ENCODE measurements at regions not wholly inside any gene's neighbourhood (a gene's known extent, or its start where the extent isn't known, plus 50 kb on each side); places are given as distances from the start of the nearest gene placed in this dataset.

- no peak for TF ChIP-seq REST (IDR thresholded peaks at IDR 0.05; ENCODE audit: unreplicated experiment)
- no peak for TF ChIP-seq CTCF (conservative IDR thresholded peaks at IDR 0.05; ENCODE audit: low read depth in 2 of 2)
- TF ChIP-seq EZH2 (IDR thresholded peaks at IDR 0.05; ENCODE audit: low read depth, unreplicated experiment) = no peak
- no peak for TF ChIP-seq EZH2phosphoT487 (IDR thresholded peaks at IDR 0.05; ENCODE audit: unreplicated experiment)
- no peak for TF ChIP-seq JUNB (IDR thresholded peaks at IDR 0.05; ENCODE audit: unreplicated experiment)
- TF ChIP-seq POLR2AphosphoS5 (IDR thresholded peaks at IDR 0.05; ENCODE audit: low read depth) = no peak
- no peak for TF ChIP-seq CREB1 (CRISPR knock-in tag; IDR thresholded peaks at IDR 0.05; ENCODE audit: low read depth)
- no peak for TF ChIP-seq ZNF114 (CRISPR knock-in tag; IDR thresholded peaks at IDR 0.05)
- TF ChIP-seq STAT1 (IDR thresholded peaks at IDR 0.05; ENCODE audit: unreplicated experiment) = no peak
- TF ChIP-seq NANOG (IDR thresholded peaks at IDR 0.05; ENCODE audit: borderline replicate concordance) = no peak
- TF ChIP-seq ZNF331 (CRISPR knock-in tag; IDR thresholded peaks at IDR 0.05; ENCODE audit: low read depth) = no peak
- no peak for TF ChIP-seq ZNF462 (CRISPR knock-in tag; IDR thresholded peaks at IDR 0.05)
- TF ChIP-seq ETS1 (IDR thresholded peaks at IDR 0.05) = no peak
Observed at GRCh38 chr5:34501840-34502239, 154.3 kb upstream of the RAI14 start.

All from GM23338 (cell line).